ENCODE measurements at regions not wholly inside any gene's neighbourhood (a gene's known extent, or its start where the extent isn't known, plus 50 kb on each side); places are given as distances from the start of the nearest gene placed in this dataset.

GRCh38 chr9:81035171-81035570, 654.2 kb downstream of the TLE1 start:
- TF ChIP-seq CTCF (IDR thresholded peaks at IDR 0.05) = no peak
- no peak for TF ChIP-seq POLR2A (IDR thresholded peaks at IDR 0.05)

Measured in body of pancreas (tissue), 4 donors.